K562 (cell line): ENCODE measurements at regions not wholly inside any gene's neighbourhood (a gene's known extent, or its start where the extent isn't known, plus 50 kb on each side); places are given as distances from the start of the nearest gene placed in this dataset.

Experiments
- CBFA2T3 ChIP-seq: fragments of 450-650 bp; IDR thresholded peaks from 2 replicates; pipeline ENCODE4 v1.6.1; 2017
- CHAMP1 ChIP-seq: fragments of 450-650 bp; IDR thresholded peaks from 2 replicates; pipeline ENCODE4 v1.6.1; 2016; ENCODE audit warnings: mild to moderate bottlenecking
- CREM ChIP-seq: IDR thresholded peaks from 2 replicates; pipeline ENCODE4 v1.6.1; 2014; ENCODE audit warnings: antibody characterized with exemption, low read depth
- DPF2 ChIP-seq: fragments of 450-650 bp; IDR thresholded peaks from 2 replicates; pipeline ENCODE4 v1.6.1; 2016
- FOXJ2 ChIP-seq: fragments of 200-800 bp; sonication (Bioruptor generic); IDR thresholded peaks from 2 replicates; pipeline ENCODE4 v1.6.1; 2016; ENCODE audit warnings: missing genetic modification characterization, missing compliant biosample characterization
- GATA2 ChIP-seq: sonication (generic); formaldehyde crosslinking; IDR thresholded peaks from 2 replicates; pipeline ENCODE4 v1.4.0; 2020; ENCODE audit warnings: mild to moderate bottlenecking, missing genetic modification reagents
- HDAC1 ChIP-seq, 2 experiments: fragments of 450-650 bp; IDR thresholded peaks; 2 replicates each; pipeline ENCODE4 v1.6.1; 2016 to 2017; ENCODE audit warnings: inconsistent platforms in 1 of 2, mild to moderate bottlenecking in 1 of 2, moderate library complexity in 1 of 2
- HDAC2 ChIP-seq: fragments of 450-650 bp; IDR thresholded peaks from 2 replicates; pipeline ENCODE4 v1.6.1; 2016; ENCODE audit warnings: mild to moderate bottlenecking
- HNRNPH1 ChIP-seq: fragments of 200-400 bp; formaldehyde crosslinking; optimal IDR thresholded peaks from 2 replicates; pipeline ENCODE3; 2017; ENCODE audit warnings: low read depth, mild to moderate bottlenecking, low read length, moderate library complexity
- KLF10 ChIP-seq: fragments of 250-450 bp; sonication (Bioruptor Pico); IDR thresholded peaks from 2 replicates; pipeline ENCODE4 v1.6.1; 2021; ENCODE audit warnings: matching md5 sums
- LEF1 ChIP-seq: fragments of 450-650 bp; IDR thresholded peaks from 2 replicates; pipeline ENCODE4 v1.6.1; 2016; ENCODE audit warnings: mild to moderate bottlenecking
- MTA3 ChIP-seq: fragments of 450-650 bp; formaldehyde crosslinking; IDR thresholded peaks from 2 replicates; pipeline ENCODE4 v1.6.1; 2017; ENCODE audit warnings: mild to moderate bottlenecking, borderline replicate concordance
- NCOR1 ChIP-seq: fragments of 450-650 bp; IDR thresholded peaks from 2 replicates; pipeline ENCODE4 v1.6.1; 2016; ENCODE audit warnings: mild to moderate bottlenecking, moderate library complexity
- NFIC ChIP-seq: fragments of 450-650 bp; IDR thresholded peaks from 2 replicates; pipeline ENCODE4 v1.6.1; 2017; ENCODE audit warnings: mild to moderate bottlenecking, inconsistent platforms
- PHB2 ChIP-seq: fragments of 450-650 bp; IDR thresholded peaks from 2 replicates; pipeline ENCODE4 v1.6.1; 2017; ENCODE audit warnings: low read depth
- PHTF2 ChIP-seq: fragments of 250-450 bp; sonication (Bioruptor Pico); IDR thresholded peaks from 2 replicates; pipeline ENCODE4 v1.5.0; 2021; ENCODE audit warnings: mild to moderate bottlenecking
- PML ChIP-seq: IDR thresholded peaks from 2 replicates; pipeline ENCODE4 v1.6.1; 2012; ENCODE audit warnings: low read length, inconsistent platforms
- SMARCA5 ChIP-seq: fragments of 450-650 bp; IDR thresholded peaks from 2 replicates; pipeline ENCODE4 v1.6.1; 2016
- STAT5A ChIP-seq: IDR thresholded peaks from 2 replicates; pipeline ENCODE4 v1.6.1; 2012; ENCODE audit warnings: low read length, inconsistent platforms, borderline replicate concordance
- YY1 ChIP-seq, 3 experiments: IDR thresholded peaks; 2 replicates each; pipeline ENCODE4 v1.6.1; 2011; ENCODE audit warnings: low read length in 2 of 3, mild to moderate bottlenecking in 2 of 3, moderate library complexity in 2 of 3, borderline replicate concordance in 1 of 3, control low read depth in 1 of 3, low read depth in 1 of 3; ENCODE audit not compliant: insufficient read depth in 3 of 3, insufficient replicate concordance in 2 of 3, control insufficient read depth in 1 of 3, insufficient read length in 1 of 3; ENCODE audit errors: extremely low read depth in 1 of 3
- TF ChIP-seq, protein P1 (sequence below), 2 experiments: fragments of 450-650 bp in 1 of 2; IDR thresholded peaks; 2 replicates each; pipeline ENCODE4 v1.6.1; 2011 to 2017; ENCODE audit warnings: low read depth in 2 of 2, antibody characterized with exemption in 1 of 2, borderline replicate concordance in 1 of 2, low read length in 1 of 2, mild to moderate bottlenecking in 1 of 2, mixed read lengths in 1 of 2; ENCODE audit not compliant: control insufficient read depth in 1 of 2
- TF ChIP-seq, protein P2 (sequence below): sonication (generic); formaldehyde crosslinking; IDR thresholded peaks from 2 replicates; pipeline ENCODE4 v1.8.0; 2022; ENCODE audit warnings: missing genetic modification reagents, mild to moderate bottlenecking, moderate library complexity, borderline replicate concordance
- TF ChIP-seq, protein P3 (sequence below), 2 experiments: fragments of 450-650 bp; conservative IDR thresholded peaks; 2 replicates each; pipeline ENCODE4 v1.6.1; 2017; ENCODE audit warnings: mild to moderate bottlenecking in 2 of 2, moderate library complexity in 2 of 2

DNA sequence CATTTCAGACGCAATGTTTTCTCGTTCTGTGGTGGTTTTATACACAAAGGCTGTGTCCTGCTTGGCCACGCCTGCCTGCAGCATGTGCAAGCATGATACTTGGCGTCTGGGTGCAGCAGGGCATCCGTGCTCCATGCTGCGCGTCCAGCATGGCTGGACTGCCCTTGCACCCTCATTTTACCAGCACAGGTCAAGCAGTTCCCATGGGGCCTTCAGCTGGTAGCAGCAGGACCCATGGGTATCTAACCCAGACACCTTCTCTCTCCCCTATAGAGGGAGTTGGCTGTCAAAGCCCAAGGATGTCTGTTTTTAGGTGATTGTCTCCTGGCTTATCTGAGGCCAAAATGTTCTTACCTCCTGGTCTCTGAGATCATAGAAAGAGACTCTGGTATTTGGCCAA lies 158.3 kb upstream of the PITX1 start (continued):
- TF ChIP-seq CHAMP1 (peak; percentile 66), DPF2 (peak; percentile 92), CREM (peak; percentile 41; the same call in 1 of the 2 replicates), PHTF2 (CRISPR knock-in tag) (no peak), PHB2 (peak; percentile 82; the same call in 1 of the 2 replicates), KLF10 (CRISPR knock-in tag) (no peak), HDAC1 (IDR thresholded peaks at IDR 0.05) (peak in 1 of 2 experiments; percentile 67; a peak in 1 of 4 replicates), GATA2 (CRISPR knock-in tag) (peak; percentile 94), HDAC2 (no peak), STAT5A (peak; percentile 95), CBFA2T3 (peak; percentile 99), LEF1 (peak; percentile 36; the same call in 1 of the 2 replicates), NFIC (peak; percentile 91), PML (peak; percentile 92), YY1 (IDR thresholded peaks at IDR 0.05; ENCODE audit: borderline replicate concordance in 1 of 3, control insufficient read depth in 1 of 3, extremely low read depth in 1 of 3, insufficient read depth in 3 of 3, insufficient read length in 1 of 3, insufficient replicate concordance in 2 of 3, low read depth in 1 of 3, low read length in 2 of 3) (peak in 2 of 3 experiments; percentile 18 to 33), HNRNPH1 (no peak), SMARCA5 (peak; percentile 29; the same call in 1 of the 2 replicates), FOXJ2 (tag) (no peak), NCOR1 (peak; percentile 96), MTA3 (0 out of 2 replicates have a peak, but pooled peaks have one; percentile 27)
- TF ChIP-seq, protein P1, sequence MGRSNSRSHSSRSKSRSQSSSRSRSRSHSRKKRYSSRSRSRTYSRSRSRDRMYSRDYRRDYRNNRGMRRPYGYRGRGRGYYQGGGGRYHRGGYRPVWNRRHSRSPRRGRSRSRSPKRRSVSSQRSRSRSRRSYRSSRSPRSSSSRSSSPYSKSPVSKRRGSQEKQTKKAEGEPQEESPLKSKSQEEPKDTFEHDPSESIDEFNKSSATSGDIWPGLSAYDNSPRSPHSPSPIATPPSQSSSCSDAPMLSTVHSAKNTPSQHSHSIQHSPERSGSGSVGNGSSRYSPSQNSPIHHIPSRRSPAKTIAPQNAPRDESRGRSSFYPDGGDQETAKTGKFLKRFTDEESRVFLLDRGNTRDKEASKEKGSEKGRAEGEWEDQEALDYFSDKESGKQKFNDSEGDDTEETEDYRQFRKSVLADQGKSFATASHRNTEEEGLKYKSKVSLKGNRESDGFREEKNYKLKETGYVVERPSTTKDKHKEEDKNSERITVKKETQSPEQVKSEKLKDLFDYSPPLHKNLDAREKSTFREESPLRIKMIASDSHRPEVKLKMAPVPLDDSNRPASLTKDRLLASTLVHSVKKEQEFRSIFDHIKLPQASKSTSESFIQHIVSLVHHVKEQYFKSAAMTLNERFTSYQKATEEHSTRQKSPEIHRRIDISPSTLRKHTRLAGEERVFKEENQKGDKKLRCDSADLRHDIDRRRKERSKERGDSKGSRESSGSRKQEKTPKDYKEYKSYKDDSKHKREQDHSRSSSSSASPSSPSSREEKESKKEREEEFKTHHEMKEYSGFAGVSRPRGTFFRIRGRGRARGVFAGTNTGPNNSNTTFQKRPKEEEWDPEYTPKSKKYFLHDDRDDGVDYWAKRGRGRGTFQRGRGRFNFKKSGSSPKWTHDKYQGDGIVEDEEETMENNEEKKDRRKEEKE (IDR thresholded peaks at IDR 0.05; ENCODE audit: borderline replicate concordance in 1 of 2, control insufficient read depth in 1 of 2, low read depth in 2 of 2, low read length in 1 of 2): peak in 1 of 2 experiments; percentile 61; a peak in 1 of 4 replicates
- TF ChIP-seq, protein P2, sequence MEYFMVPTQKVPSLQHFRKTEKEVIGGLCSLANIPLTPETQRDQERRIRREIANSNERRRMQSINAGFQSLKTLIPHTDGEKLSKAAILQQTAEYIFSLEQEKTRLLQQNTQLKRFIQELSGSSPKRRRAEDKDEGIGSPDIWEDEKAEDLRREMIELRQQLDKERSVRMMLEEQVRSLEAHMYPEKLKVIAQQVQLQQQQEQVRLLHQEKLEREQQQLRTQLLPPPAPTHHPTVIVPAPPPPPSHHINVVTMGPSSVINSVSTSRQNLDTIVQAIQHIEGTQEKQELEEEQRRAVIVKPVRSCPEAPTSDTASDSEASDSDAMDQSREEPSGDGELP: peak; percentile 89
- TF ChIP-seq, protein P3, sequence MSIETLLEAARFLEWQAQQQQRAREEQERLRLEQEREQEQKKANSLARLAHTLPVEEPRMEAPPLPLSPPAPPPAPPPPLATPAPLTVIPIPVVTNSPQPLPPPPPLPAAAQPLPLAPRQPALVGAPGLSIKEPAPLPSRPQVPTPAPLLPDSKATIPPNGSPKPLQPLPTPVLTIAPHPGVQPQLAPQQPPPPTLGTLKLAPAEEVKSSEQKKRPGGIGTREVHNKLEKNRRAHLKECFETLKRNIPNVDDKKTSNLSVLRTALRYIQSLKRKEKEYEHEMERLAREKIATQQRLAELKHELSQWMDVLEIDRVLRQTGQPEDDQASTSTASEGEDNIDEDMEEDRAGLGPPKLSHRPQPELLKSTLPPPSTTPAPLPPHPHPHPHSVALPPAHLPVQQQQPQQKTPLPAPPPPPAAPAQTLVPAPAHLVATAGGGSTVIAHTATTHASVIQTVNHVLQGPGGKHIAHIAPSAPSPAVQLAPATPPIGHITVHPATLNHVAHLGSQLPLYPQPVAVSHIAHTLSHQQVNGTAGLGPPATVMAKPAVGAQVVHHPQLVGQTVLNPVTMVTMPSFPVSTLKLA (conservative IDR thresholded peaks at IDR 0.05): peak; percentile 45 to 61; a peak in 3 of 4 replicates
